GM12878 (cell line): ENCODE measurements at regions not wholly inside any gene's neighbourhood (a gene's known extent, or its start where the extent isn't known, plus 50 kb on each side); places are given as distances from the start of the nearest gene placed in this dataset.

Experiments
- ATAC-seq: fragments of 200-7000 bp; cut with Tn5 transposase; 3 replicates; pipeline ENCODE4 v1.9.1; 2020; ENCODE audit warnings: mild to moderate bottlenecking, moderate library complexity
- BruUV-seq: library from RNA; stranded (reverse); fragments of 400-500 nt; replicated peaks from 2 replicates; lab custom pipeline; 2021; lab: Mats Ljungman, UMichigan
- CTCF ChIA-PET: fragments of 300-600 bp; sonication (Branson Sonifier 250); formaldehyde crosslinking; extraction: SDS; loops from one replicate; lab custom pipeline; 2021; ENCODE audit warnings: inconsistent platforms; lab: Yijun Ruan, JAX
- POLR2A ChIA-PET: fragments of 350-600 bp; formaldehyde crosslinking; extraction: SDS; loops from one replicate; lab custom pipeline; 2021; ENCODE audit warnings: inconsistent platforms; lab: Charles Lee
- RAD21 ChIA-PET: fragments of 300-600 bp; sonication (Branson Sonifier 250); formaldehyde crosslinking; loops from one replicate; lab custom pipeline; 2023; ENCODE audit warnings: antibody characterized with exemption; ENCODE audit not compliant: unreplicated experiment; lab: Charles Lee
- SMC1A ChIA-PET: fragments of 300-600 bp; sonication (Branson Sonifier 250); formaldehyde crosslinking; loops from one replicate; lab custom pipeline; 2023; ENCODE audit not compliant: unreplicated experiment, uncharacterized antibody; lab: Charles Lee
- DNase-seq: peaks from one replicate; pipeline ENCODE4 v3.0.0-alpha.2; 2011; ENCODE audit warnings: low read depth, low spot score
- FAIRE-seq: peaks from 3 replicates; lab custom pipeline; 2011; peaks lifted over from hg19 to GRCh38; lab: Jason Lieb, UNC
- H2AFZ ChIP-seq: 2 replicates; pipeline ENCODE4 v1.6.0; 2011; ENCODE audit warnings: low read depth, low read length, control low read depth; ENCODE audit not compliant: control insufficient read depth
- H3K27ac ChIP-seq: 2 replicates; pipeline ENCODE4 v1.5.1; 2011; ENCODE audit warnings: control low read depth; ENCODE audit not compliant: control insufficient read depth, insufficient read depth
- H3K27me3 ChIP-seq, 2 experiments: replicated peaks in 1 of 2; 2 replicates each; pipeline versions ENCODE4 v1.6.0 to v1.6.1; 2011; ENCODE audit warnings: low read length in 1 of 2; ENCODE audit not compliant: control insufficient read depth in 2 of 2, insufficient read depth in 2 of 2
- H3K36me3 ChIP-seq, 2 experiments: 2 replicates each; pipeline ENCODE4 v1.5.1; 2011; ENCODE audit warnings: low read length in 1 of 2; ENCODE audit not compliant: control insufficient read depth in 2 of 2, insufficient read depth in 2 of 2
- H3K4me1 ChIP-seq: 2 replicates; pipeline ENCODE4 v1.6.1; 2011; ENCODE audit warnings: mild to moderate bottlenecking, low read length, moderate library complexity, mixed read lengths; ENCODE audit not compliant: control insufficient read depth, insufficient read depth
- H3K4me2 ChIP-seq: 2 replicates; pipeline ENCODE4 v1.6.0; 2011; ENCODE audit warnings: control low read depth; ENCODE audit not compliant: control insufficient read depth, insufficient read depth
- H3K4me3 ChIP-seq: fragments of 200-600 bp; sonication (generic); 2 replicates; pipeline ENCODE4 v1.5.1; 2016
- H3K79me2 ChIP-seq: 2 replicates; pipeline ENCODE4 v1.6.0; 2011; ENCODE audit warnings: low read length; ENCODE audit not compliant: control insufficient read depth, insufficient read depth
- H3K9ac ChIP-seq: 2 replicates; pipeline ENCODE4 v1.8.0; 2011; ENCODE audit warnings: low read length, control low read depth, mixed read lengths; ENCODE audit not compliant: control insufficient read depth, insufficient read depth
- H3K9me3 ChIP-seq: replicated peaks from 3 replicates; pipeline ENCODE4 v1.5.1; 2011; ENCODE audit warnings: mild to moderate bottlenecking, low read length; ENCODE audit not compliant: control insufficient read depth, insufficient read depth
- H4K20me1 ChIP-seq: 2 replicates; pipeline ENCODE4 v1.6.0; 2011; ENCODE audit not compliant: control insufficient read depth, insufficient read depth
- FOXM1 ChIP-seq: IDR thresholded peaks from 2 replicates; pipeline ENCODE4 v1.6.1; 2012; ENCODE audit warnings: low read depth, mild to moderate bottlenecking, inconsistent platforms, low read length, moderate library complexity
- HCFC1 ChIP-seq: fragments of 150-350 bp; IDR thresholded peaks from 2 replicates; pipeline ENCODE4 v1.6.1; 2014; ENCODE audit warnings: low read length
- NFIC ChIP-seq: IDR thresholded peaks from 2 replicates; pipeline ENCODE4 v1.6.1; 2012; ENCODE audit warnings: low read depth, mild to moderate bottlenecking, inconsistent platforms, low read length, moderate library complexity
- RB1 ChIP-seq: fragments of 450-650 bp; formaldehyde crosslinking; IDR thresholded peaks from 2 replicates; pipeline ENCODE4 v1.6.1; 2017; ENCODE audit warnings: mild to moderate bottlenecking, borderline replicate concordance
- ZBED1 ChIP-seq: IDR thresholded peaks from 2 replicates; pipeline ENCODE4 v1.6.1; 2016; ENCODE audit warnings: borderline replicate concordance
- ZNF24 ChIP-seq: fragments of 450-650 bp; IDR thresholded peaks from 2 replicates; pipeline ENCODE4 v1.6.1; 2017; ENCODE audit warnings: antibody characterized with exemption, mild to moderate bottlenecking
- ZNF274 ChIP-seq: IDR thresholded peaks from one replicate; pipeline ENCODE4 v1.8.0; 2011; ENCODE audit not compliant: insufficient read length, insufficient read depth
- ZNF384 ChIP-seq: IDR thresholded peaks from 2 replicates; pipeline ENCODE4 v1.6.1; 2012; ENCODE audit warnings: low read depth, mild to moderate bottlenecking, low read length, improper control_type of control experiment, borderline replicate concordance
- ZZZ3 ChIP-seq: IDR thresholded peaks from 2 replicates; pipeline ENCODE4 v1.6.1; 2011; ENCODE audit warnings: low read depth; ENCODE audit not compliant: control insufficient read depth, insufficient read length
- WGBS: methylation state at CpG from one replicate; pipeline ENCODE4 v1.1.6; 2016; ENCODE audit warnings: low lambda C conversion rate; ENCODE audit not compliant: insufficient replicate concordance, insufficient coverage; ENCODE audit errors: missing lambda C conversion rate; 5-methylcytosine and 5-hydroxymethylcytosine counted together
- in situ Hi-C: fragments of 300-500 bp; cut with MboI; formaldehyde crosslinking; loops from 9 replicates; pipeline ENCODE4 v1.14.3; 2018; ENCODE audit warnings: mixed read lengths
- intact Hi-C: fragments of 100-400 bp; cut with micrococcal nuclease; formaldehyde crosslinking; loops from one replicate; pipeline ENCODE4 v1.14.2; 2022; ENCODE audit not compliant: unreplicated experiment
- TF ChIP-seq, protein P1 (sequence below): IDR thresholded peaks from 2 replicates; pipeline ENCODE4 v1.6.1; 2012; ENCODE audit warnings: low read depth, low read length, improper control_type of control experiment
- TF ChIP-seq, protein P2 (sequence below): IDR thresholded peaks from 2 replicates; pipeline ENCODE4 v1.6.1; 2011; ENCODE audit warnings: borderline replicate concordance, low read depth, mild to moderate bottlenecking, moderate library complexity, mixed read lengths, low read length; ENCODE audit not compliant: insufficient read depth; ENCODE audit errors: extremely low read length

DNA sequence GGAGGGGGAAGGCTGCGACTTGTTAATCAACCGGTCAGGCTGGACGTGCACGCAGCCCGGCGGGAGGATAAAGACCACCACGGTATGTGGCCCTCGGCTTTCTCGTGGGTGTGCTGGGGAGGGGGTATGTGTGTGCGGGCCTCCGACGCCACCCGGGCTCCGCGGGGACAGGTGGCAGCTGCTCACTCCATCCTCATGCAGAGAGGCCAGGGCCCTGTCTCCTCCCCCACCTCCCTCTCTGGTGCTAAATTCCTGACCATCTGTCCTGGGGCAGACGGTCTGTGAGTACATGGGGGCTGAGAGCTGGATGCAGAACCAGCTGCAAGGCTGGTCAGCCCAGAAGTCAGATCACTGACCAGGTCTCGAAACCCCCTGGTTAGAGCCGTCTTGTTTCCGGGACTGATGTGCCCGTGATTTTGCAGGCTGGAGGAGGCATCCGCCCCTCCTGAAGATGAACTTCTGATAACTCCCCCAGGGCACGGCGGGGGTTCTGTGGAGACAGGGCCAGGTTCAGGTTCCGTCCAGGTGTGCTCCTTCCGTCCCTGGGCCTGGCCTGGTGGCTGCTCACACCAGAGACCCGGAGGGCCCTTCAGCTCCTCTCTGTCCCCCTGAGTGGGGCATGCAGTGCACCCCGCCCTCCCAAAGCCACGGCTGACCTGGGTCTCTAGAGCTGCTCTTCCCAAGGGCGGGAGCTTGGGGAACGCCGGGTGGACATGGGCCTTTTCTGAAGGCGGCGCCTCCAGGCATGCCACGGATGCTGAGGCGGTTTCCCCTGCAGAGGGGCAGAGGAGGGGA lies 1119.7 kb downstream of the BRD1 start:
- TF ChIP-seq ZNF24, result no peak
- TF ChIP-seq, protein P1, sequence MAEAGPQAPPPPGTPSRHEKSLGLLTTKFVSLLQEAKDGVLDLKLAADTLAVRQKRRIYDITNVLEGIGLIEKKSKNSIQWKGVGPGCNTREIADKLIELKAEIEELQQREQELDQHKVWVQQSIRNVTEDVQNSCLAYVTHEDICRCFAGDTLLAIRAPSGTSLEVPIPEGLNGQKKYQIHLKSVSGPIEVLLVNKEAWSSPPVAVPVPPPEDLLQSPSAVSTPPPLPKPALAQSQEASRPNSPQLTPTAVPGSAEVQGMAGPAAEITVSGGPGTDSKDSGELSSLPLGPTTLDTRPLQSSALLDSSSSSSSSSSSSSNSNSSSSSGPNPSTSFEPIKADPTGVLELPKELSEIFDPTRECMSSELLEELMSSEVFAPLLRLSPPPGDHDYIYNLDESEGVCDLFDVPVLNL, result no peak
- TF ChIP-seq ZNF384, result no peak
- no peak for TF ChIP-seq HCFC1
- TF ChIP-seq ZZZ3, result no peak
- no peak for TF ChIP-seq FOXM1
- no peak for TF ChIP-seq ZBED1
- no peak for TF ChIP-seq NFIC
- TF ChIP-seq ZNF274, result no peak
- TF ChIP-seq, protein P2, sequence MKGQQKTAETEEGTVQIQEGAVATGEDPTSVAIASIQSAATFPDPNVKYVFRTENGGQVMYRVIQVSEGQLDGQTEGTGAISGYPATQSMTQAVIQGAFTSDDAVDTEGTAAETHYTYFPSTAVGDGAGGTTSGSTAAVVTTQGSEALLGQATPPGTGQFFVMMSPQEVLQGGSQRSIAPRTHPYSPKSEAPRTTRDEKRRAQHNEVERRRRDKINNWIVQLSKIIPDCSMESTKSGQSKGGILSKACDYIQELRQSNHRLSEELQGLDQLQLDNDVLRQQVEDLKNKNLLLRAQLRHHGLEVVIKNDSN, result no peak
- no peak for TF ChIP-seq RB1

More for the DNA sequence above, 1119.7 kb downstream of the BRD1 start:
- no peaks in the 10 kb centered on the region for H3K4me1 ChIP-seq
- H3K9me3 ChIP-seq, result no peaks in the 10 kb centered on the region; the same call in 2 of the 3 replicates
- CTCF ChIA-PET, result no interaction called here
- BruUV-seq, result no TSS peak
- RAD21 ChIA-PET, result no interaction called here
- intact Hi-C loops (no loop called here), in situ Hi-C loops (no loop called here)
- H3K79me2 ChIP-seq, result no peaks in the 10 kb centered on the region
- FAIRE-seq, result no peak
- POLR2A ChIA-PET, result no interaction called here
- WGBS, result 54% methylated on average over 33 of the region's 35 CpGs
- no peak overlapping the region for H3K4me3 ChIP-seq
- no peak overlapping the region for H3K27ac ChIP-seq
- no peaks in the 10 kb centered on the region for H4K20me1 ChIP-seq
- no peaks in the 10 kb centered on the region for H3K36me3 ChIP-seq
- H3K9ac ChIP-seq, result no peak overlapping the region
- H2AFZ ChIP-seq, result no peak overlapping the region
- SMC1A ChIA-PET, result no interaction called here
- H3K4me2 ChIP-seq, result no peak overlapping the region
- ATAC-seq, result no peak
- no peak for DNase-seq
- no peaks in the 10 kb centered on the region for H3K27me3 ChIP-seq
